H9 (cell line): ENCODE measurements at regions not wholly inside any gene's neighbourhood (a gene's known extent, or its start where the extent isn't known, plus 50 kb on each side); places are given as distances from the start of the nearest gene placed in this dataset.

ENCODE experiments used
- DNase-seq: peaks from one replicate; pipeline ENCODE4 v3.0.0-alpha.2; 2017
- H2AFZ ChIP-seq: one replicate; pipeline ENCODE4 v1.6.1; 2013; ENCODE audit warnings: mild to moderate bottlenecking, low read length, control low read depth, moderate library complexity
- H2AK5ac ChIP-seq: 2 replicates; pipeline ENCODE4 v1.6.1; 2013; ENCODE audit warnings: low read length, control low read depth, mixed read lengths; ENCODE audit not compliant: insufficient read length
- H2BK120ac ChIP-seq: one replicate; pipeline ENCODE4 v1.6.1; 2013; ENCODE audit warnings: low read depth, mild to moderate bottlenecking, low read length, control low read depth, inconsistent platforms; ENCODE audit not compliant: poor library complexity, severe bottlenecking
- H2BK12ac ChIP-seq: 2 replicates; pipeline ENCODE4 v1.6.1; 2013; ENCODE audit warnings: low read length, control low read depth, mixed read lengths, low read depth; ENCODE audit not compliant: insufficient read length
- H2BK15ac ChIP-seq: 2 replicates; pipeline ENCODE4 v1.6.1; 2013; ENCODE audit warnings: low read depth, low read length, control low read depth
- H2BK20ac ChIP-seq: one replicate; pipeline ENCODE4 v1.6.1; 2013; ENCODE audit warnings: low read depth, mild to moderate bottlenecking, low read length, control low read depth, inconsistent platforms; ENCODE audit not compliant: poor library complexity, severe bottlenecking
- H2BK5ac ChIP-seq: 2 replicates; pipeline ENCODE4 v1.6.1; 2013; ENCODE audit warnings: low read length, control low read depth, mixed read lengths; ENCODE audit not compliant: insufficient read length
- H3K14ac ChIP-seq: 2 replicates; pipeline ENCODE4 v1.6.1; 2013; ENCODE audit warnings: low read length, control low read depth; ENCODE audit not compliant: insufficient read depth
- H3K18ac ChIP-seq: 2 replicates; pipeline ENCODE4 v1.6.1; 2013; ENCODE audit warnings: low read depth, mild to moderate bottlenecking, mixed read lengths, low read length, control low read depth; ENCODE audit not compliant: insufficient read length
- H3K23ac ChIP-seq: 2 replicates; pipeline ENCODE4 v1.6.1; 2013; ENCODE audit warnings: low read length, control low read depth, mixed read lengths, low read depth; ENCODE audit not compliant: insufficient read length
- H3K23me2 ChIP-seq: 2 replicates; pipeline ENCODE4 v1.6.1; 2013; ENCODE audit warnings: low read depth, mild to moderate bottlenecking, mixed read lengths, low read length, control low read depth; ENCODE audit not compliant: insufficient read length, poor library complexity, severe bottlenecking
- H3K27ac ChIP-seq: 2 replicates; pipeline ENCODE4 v1.5.1; 2013; ENCODE audit warnings: low read length, control low read depth, mixed read lengths, low read depth; ENCODE audit not compliant: insufficient read length
- H3K27me3 ChIP-seq: 2 replicates; pipeline ENCODE4 v1.6.1; 2013; ENCODE audit warnings: low read length, control low read depth, inconsistent platforms; ENCODE audit not compliant: insufficient read depth
- H3K4ac ChIP-seq: 2 replicates; pipeline ENCODE4 v1.6.1; 2013; ENCODE audit warnings: low read depth, mild to moderate bottlenecking, control low read depth, inconsistent platforms, low read length, moderate library complexity
- H3K4me1 ChIP-seq: 2 replicates; pipeline ENCODE4 v1.6.1; 2013; ENCODE audit warnings: low read length, control low read depth, inconsistent platforms; ENCODE audit not compliant: insufficient read depth
- H3K4me2 ChIP-seq: 2 replicates; pipeline ENCODE4 v1.6.1; 2013; ENCODE audit warnings: low read length, control low read depth, mixed read lengths; ENCODE audit not compliant: insufficient read length, insufficient read depth
- H3K56ac ChIP-seq: 2 replicates; pipeline ENCODE4 v1.6.1; 2013; ENCODE audit warnings: low read depth, mild to moderate bottlenecking, mixed read lengths, low read length, control low read depth; ENCODE audit not compliant: insufficient read length
- H3K79me1 ChIP-seq: 2 replicates; pipeline ENCODE4 v1.6.1; 2013; ENCODE audit warnings: low read depth, mild to moderate bottlenecking, moderate library complexity, low read length, control low read depth, inconsistent platforms; ENCODE audit not compliant: insufficient read depth, poor library complexity, severe bottlenecking
- H3K79me2 ChIP-seq: 2 replicates; pipeline ENCODE4 v1.6.1; 2013; ENCODE audit warnings: low read length, control low read depth, inconsistent platforms; ENCODE audit not compliant: insufficient read depth
- H3K9ac ChIP-seq: 2 replicates; pipeline ENCODE4 v1.6.1; 2013; ENCODE audit warnings: low read length, control low read depth, mixed read lengths; ENCODE audit not compliant: insufficient read length; ENCODE audit errors: extremely low read depth
- H3K9me3 ChIP-seq: one replicate; pipeline ENCODE4 v1.6.1; 2013; ENCODE audit warnings: low read depth, low read length, inconsistent platforms; ENCODE audit not compliant: control insufficient read depth
- H3T11ph ChIP-seq: one replicate; pipeline ENCODE4 v1.6.1; 2013; ENCODE audit warnings: mild to moderate bottlenecking, low read length, control low read depth, inconsistent platforms
- H4K20me1 ChIP-seq: one replicate; pipeline ENCODE4 v1.6.1; 2013; ENCODE audit not compliant: control insufficient read depth, insufficient read length, insufficient read depth
- H4K5ac ChIP-seq: 2 replicates; pipeline ENCODE4 v1.6.1; 2013; ENCODE audit warnings: low read depth, mild to moderate bottlenecking, mixed read lengths, low read length, control low read depth; ENCODE audit not compliant: insufficient read length
- H4K8ac ChIP-seq: replicated peaks from 2 replicates; pipeline ENCODE4 v1.6.1; 2013; ENCODE audit warnings: low read length, control low read depth, mixed read lengths, low read depth; ENCODE audit not compliant: insufficient read length
- H4K91ac ChIP-seq: 2 replicates; pipeline ENCODE4 v1.6.1; 2013; ENCODE audit warnings: low read depth, mild to moderate bottlenecking, moderate library complexity, mixed read lengths, low read length, control low read depth; ENCODE audit not compliant: insufficient read length
- H3K27ac Mint-ChIP-seq, 3 experiments: 2 replicates in 2 of 3; 3 replicates in 1 of 3; pipeline ENCODE4 v1.8.0; 2020 to 2021; ENCODE audit warnings: mixed read lengths in 3 of 3, mild to moderate bottlenecking in 1 of 3, moderate library complexity in 1 of 3
- H3K27me3 Mint-ChIP-seq: 2 replicates; pipeline ENCODE4 v1.8.0; 2021; ENCODE audit warnings: low read depth, mild to moderate bottlenecking, moderate library complexity, mixed read lengths
- H3K36me3 Mint-ChIP-seq, 3 experiments: 2 replicates in 2 of 3; 3 replicates in 1 of 3; pipeline ENCODE4 v1.8.0; 2020 to 2021; ENCODE audit warnings: low read depth in 3 of 3, mixed read lengths in 3 of 3; ENCODE audit not compliant: insufficient read depth in 1 of 3
- H3K4me1 Mint-ChIP-seq, 2 experiments: 2 replicates each; pipeline ENCODE4 v1.8.0; 2020; ENCODE audit warnings: mixed read lengths in 2 of 2
- H3K4me3 Mint-ChIP-seq, 2 experiments: 2 replicates in 1 of 2; 3 replicates in 1 of 2; pipeline ENCODE4 v1.8.0; 2020 to 2021; ENCODE audit warnings: mild to moderate bottlenecking in 2 of 2, mixed read lengths in 2 of 2, moderate library complexity in 1 of 2
- H3K9me3 Mint-ChIP-seq, 2 experiments: 2 replicates in 1 of 2; 3 replicates in 1 of 2; pipeline ENCODE4 v1.8.0; 2020; ENCODE audit warnings: mild to moderate bottlenecking in 2 of 2, mixed read lengths in 2 of 2, moderate library complexity in 1 of 2
- CTCF ChIP-seq: fragments of 200-600 bp; sonication (generic); conservative IDR thresholded peaks from 3 replicates; pipeline ENCODE4 v1.8.0; 2021; ENCODE audit warnings: antibody characterized with exemption, mild to moderate bottlenecking
- WGBS: extraction: QIAGEN DNeasy Blood & Tissue Kit; methylation state at CpG from one replicate; pipeline ENCODE4 v1.1.7; 2013; ENCODE audit warnings: missing lambda C conversion rate, low lambda C conversion rate, mixed read lengths; ENCODE audit not compliant: insufficient read length; ENCODE audit errors: extremely low coverage; 5-methylcytosine and 5-hydroxymethylcytosine counted together

- Histone ChIP-seq H3K79me1 (no peaks in the 10 kb centered on the region), H2BK120ac (no peak overlapping the region), H3K18ac (no peak overlapping the region), H2BK15ac (no peak overlapping the region), H2AFZ (no peak overlapping the region), H4K5ac (no peak overlapping the region), H3K4ac (no peak overlapping the region), H3K9me3 (peaks cover 9% of the 10 kb centered on the region), H3T11ph (no peak overlapping the region), H2BK12ac (no peak overlapping the region), H2AK5ac (no peak overlapping the region), H2BK5ac (no peak overlapping the region), H4K20me1 (no peaks in the 10 kb centered on the region), H3K79me2 (no peaks in the 10 kb centered on the region), H4K8ac (no peak overlapping the region), H3K4me2 (no peak overlapping the region), H2BK20ac (no peak overlapping the region), H3K14ac (no peak overlapping the region), H3K4me1 (no peaks in the 10 kb centered on the region), H3K23ac (no peak overlapping the region), H3K27ac (no peak overlapping the region), H3K56ac (no peak overlapping the region), H3K27me3 (no peaks in the 10 kb centered on the region), H4K91ac (no peak overlapping the region), H3K23me2 (no peaks in the 10 kb centered on the region), H3K9ac (no peak overlapping the region)
- Mint-ChIP-seq H3K27me3 (peaks cover 3% of the 10 kb centered on the region), H3K4me3 (no peak overlapping the region), H3K27ac (no peak overlapping the region), H3K36me3 (peaks cover 4 to 12% (median 8%) of the 10 kb centered on the region in 3 experiments; a peak in 5 of 7 replicates), H3K4me1 (peaks cover 3 to 11% of the 10 kb centered on the region in 2 experiments; a peak in 3 of 4 replicates), H3K9me3 (peaks cover 12 to 16% of the 10 kb centered on the region in 2 experiments)
- peak; percentile 22 for DNase-seq
- WGBS, result no CpG with 5 or more reads among the region's 8 CpGs
- no peak for TF ChIP-seq CTCF
These were observed 265.5 kb upstream of the CCL2 start for GRCh38 chr17:33989361-33990148.
